CD4-positive, alpha-beta memory T cell (primary cell): ENCODE measurements at regions not wholly inside any gene's neighbourhood (a gene's known extent, or its start where the extent isn't known, plus 50 kb on each side); places are given as distances from the start of the nearest gene placed in this dataset.

Source experiments
- CTCF ChIA-PET: fragments of 350-600 bp; sonication (Branson Sonifier 250); formaldehyde crosslinking; loops from one replicate; lab custom pipeline; 2021; ENCODE audit warnings: inconsistent platforms; ENCODE audit not compliant: partially characterized antibody; lab: Charles Lee
- POLR2A ChIA-PET: fragments of 350-600 bp; sonication (Branson Sonifier 250); formaldehyde crosslinking; loops from one replicate; lab custom pipeline; 2021; ENCODE audit not compliant: partially characterized antibody; lab: Charles Lee
- DNase-seq, 5 donors: peaks; one replicate each; pipeline versions ENCODE4 v3.0.0 to v3.0.0-alpha.2; 2020 to 2022; ENCODE audit warnings: mixed read lengths in 1 of 5
- H3K27ac ChIP-seq: one replicate; pipeline ENCODE4 v1.7.0; 2013; ENCODE audit warnings: low read depth, low read length
- H3K27me3 ChIP-seq: 2 replicates; pipeline ENCODE4 v1.7.0; 2013; ENCODE audit warnings: mild to moderate bottlenecking, low read length, moderate library complexity; ENCODE audit not compliant: insufficient read depth
- H3K36me3 ChIP-seq: 2 replicates; pipeline ENCODE4 v1.7.0; 2013; ENCODE audit warnings: mild to moderate bottlenecking, low read length, moderate library complexity; ENCODE audit not compliant: insufficient read depth
- H3K4me1 ChIP-seq: 2 replicates; pipeline ENCODE4 v1.7.0; 2013; ENCODE audit warnings: mild to moderate bottlenecking, low read length, moderate library complexity; ENCODE audit not compliant: insufficient read depth
- H3K4me3 ChIP-seq, 2 donors: one replicate each; pipeline ENCODE4 v1.7.0; 2013; ENCODE audit warnings: low read length in 2 of 2, mild to moderate bottlenecking in 1 of 2
- H3K9me3 ChIP-seq, 2 donors: one replicate each; pipeline ENCODE4 v1.7.0; 2013; ENCODE audit warnings: low read length in 2 of 2, control low read depth in 1 of 2; ENCODE audit not compliant: control insufficient read depth in 1 of 2
- H3K27ac Mint-ChIP-seq, 7 donors: one replicate each; pipeline ENCODE4 v1.8.0; 2020 to 2021; ENCODE audit warnings: mixed read lengths in 7 of 7, mild to moderate bottlenecking in 6 of 7, inconsistent platforms in 3 of 7, moderate library complexity in 3 of 7
- H3K27me3 Mint-ChIP-seq, 2 donors: one replicate each; pipeline ENCODE4 v1.8.0; 2020 to 2021; ENCODE audit warnings: mixed read lengths in 2 of 2
- H3K36me3 Mint-ChIP-seq, 2 donors: one replicate each; pipeline ENCODE4 v1.8.0; 2020 to 2021; ENCODE audit warnings: mixed read lengths in 2 of 2, inconsistent platforms in 1 of 2, mild to moderate bottlenecking in 1 of 2
- H3K4me1 Mint-ChIP-seq, 4 donors: one replicate each; pipeline ENCODE4 v1.8.0; 2020 to 2021; ENCODE audit warnings: mixed read lengths in 4 of 4, mild to moderate bottlenecking in 1 of 4
- H3K4me3 Mint-ChIP-seq, 8 donors: one replicate each; pipeline ENCODE4 v1.8.0; 2020 to 2021; ENCODE audit warnings: mixed read lengths in 8 of 8, mild to moderate bottlenecking in 7 of 8, moderate library complexity in 6 of 8, inconsistent platforms in 3 of 8
- H3K9me3 Mint-ChIP-seq, 8 donors: one replicate each; pipeline ENCODE4 v1.8.0; 2020 to 2021; ENCODE audit warnings: mixed read lengths in 8 of 8, mild to moderate bottlenecking in 5 of 8, inconsistent platforms in 3 of 8, moderate library complexity in 1 of 8
- intact Hi-C: fragments of 100-400 bp; cut with micrococcal nuclease; formaldehyde crosslinking; loops from one replicate; pipeline ENCODE4 v1.15.1; 2023

GRCh38 chr12:98013560-98013959, 501.8 kb upstream of the TMPO start:
- no peaks in the 10 kb centered on the region for H3K4me1 Mint-ChIP-seq
- H3K4me3 Mint-ChIP-seq = no peak overlapping the region
- no peak for DNase-seq
- H3K27ac Mint-ChIP-seq = no peak overlapping the region
- Histone ChIP-seq H3K9me3 (no peaks in the 10 kb centered on the region), H3K27ac (no peak overlapping the region), H3K36me3 (no peaks in the 10 kb centered on the region), H3K27me3 (no peaks in the 10 kb centered on the region), H3K4me3 (no peak overlapping the region), H3K4me1 (no peaks in the 10 kb centered on the region)
- peaks cover 1 to 5% of the 10 kb centered on the region in 2 donors for H3K27me3 Mint-ChIP-seq
- H3K36me3 Mint-ChIP-seq = no peaks in the 10 kb centered on the region
- CTCF ChIA-PET = no interaction called here
- POLR2A ChIA-PET = no interaction called here
- H3K9me3 Mint-ChIP-seq = peaks cover 0 to 7% (median 1%) of the 10 kb centered on the region in 8 donors
- intact Hi-C loops = no loop called here

- no peaks in the 10 kb centered on the region for H3K4me1 ChIP-seq
- H3K36me3 ChIP-seq = no peaks in the 10 kb centered on the region
- Mint-ChIP-seq H3K27ac (no peak overlapping the region), H3K9me3 (peaks cover 0 to 11% (median 1%) of the 10 kb centered on the region in 8 donors), H3K4me3 (no peak overlapping the region), H3K36me3 (no peaks in the 10 kb centered on the region), H3K27me3 (peaks cover 0 to 7% of the 10 kb centered on the region in 2 donors), H3K4me1 (no peaks in the 10 kb centered on the region)
- no peak overlapping the region for H3K27ac ChIP-seq
- intact Hi-C loops = no loop called here
- ChIA-PET CTCF (no interaction called here), POLR2A (no interaction called here)
- no peak overlapping the region for H3K4me3 ChIP-seq
- DNase-seq = no peak
- no peaks in the 10 kb centered on the region for H3K9me3 ChIP-seq
- no peaks in the 10 kb centered on the region for H3K27me3 ChIP-seq
Measured at GRCh38 chr12:98018836-98019235, 496.6 kb upstream of the TMPO start.

GRCh38 chr12:98020376-98020775, 495.0 kb upstream of the TMPO start:
- no peak for DNase-seq
- no peak overlapping the region for H3K4me3 ChIP-seq
- no peaks in the 10 kb centered on the region for H3K36me3 ChIP-seq
- CTCF ChIA-PET = no interaction called here
- H3K36me3 Mint-ChIP-seq = no peaks in the 10 kb centered on the region
- H3K4me3 Mint-ChIP-seq = no peak overlapping the region
- H3K27me3 ChIP-seq = no peaks in the 10 kb centered on the region
- H3K27me3 Mint-ChIP-seq = peaks cover 0 to 7% of the 10 kb centered on the region in 2 donors
- H3K9me3 ChIP-seq = no peaks in the 10 kb centered on the region
- intact Hi-C loops = no loop called here
- no peak overlapping the region for H3K27ac Mint-ChIP-seq
- POLR2A ChIA-PET = no interaction called here
- no peaks in the 10 kb centered on the region for H3K4me1 ChIP-seq
- no peak overlapping the region for H3K27ac ChIP-seq
- no peaks in the 10 kb centered on the region for H3K4me1 Mint-ChIP-seq
- peaks cover 0 to 5% (median 0%) of the 10 kb centered on the region in 8 donors for H3K9me3 Mint-ChIP-seq

DNA sequence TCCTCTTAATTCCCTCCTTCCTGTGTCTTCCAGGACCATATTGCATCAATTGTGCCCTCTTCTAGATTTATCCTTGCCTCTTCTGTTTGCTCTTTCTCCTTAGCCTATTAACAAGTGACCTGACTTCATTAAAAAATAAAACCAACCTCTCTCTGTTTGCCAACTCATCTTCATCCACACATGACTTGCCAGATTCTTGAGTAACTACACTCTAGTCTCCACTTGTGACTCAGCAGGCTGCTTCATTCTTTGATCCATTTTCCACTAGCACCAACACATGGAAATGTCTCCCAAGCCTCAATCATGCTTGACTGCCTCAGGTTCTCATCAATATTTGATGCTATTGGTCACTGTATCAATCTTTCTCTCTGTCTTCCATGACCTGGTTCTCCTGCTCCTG, 492.4 kb upstream of the TMPO start:
- Mint-ChIP-seq H3K36me3 (no peaks in the 10 kb centered on the region), H3K27me3 (peaks cover 0 to 4% of the 10 kb centered on the region in 2 donors), H3K9me3 (peaks cover 0 to 10% (median 0%) of the 10 kb centered on the region in 8 donors), H3K4me1 (no peaks in the 10 kb centered on the region), H3K27ac (no peak overlapping the region), H3K4me3 (no peak overlapping the region)
- ChIA-PET CTCF (no interaction called here), POLR2A (no interaction called here)
- no peaks in the 10 kb centered on the region for H3K4me1 ChIP-seq
- H3K4me3 ChIP-seq = no peak overlapping the region
- intact Hi-C loops = no loop called here
- no peaks in the 10 kb centered on the region for H3K36me3 ChIP-seq
- H3K27ac ChIP-seq = no peak overlapping the region
- no peak for DNase-seq
- no peaks in the 10 kb centered on the region for H3K27me3 ChIP-seq
- H3K9me3 ChIP-seq = no peaks in the 10 kb centered on the region

DNA sequence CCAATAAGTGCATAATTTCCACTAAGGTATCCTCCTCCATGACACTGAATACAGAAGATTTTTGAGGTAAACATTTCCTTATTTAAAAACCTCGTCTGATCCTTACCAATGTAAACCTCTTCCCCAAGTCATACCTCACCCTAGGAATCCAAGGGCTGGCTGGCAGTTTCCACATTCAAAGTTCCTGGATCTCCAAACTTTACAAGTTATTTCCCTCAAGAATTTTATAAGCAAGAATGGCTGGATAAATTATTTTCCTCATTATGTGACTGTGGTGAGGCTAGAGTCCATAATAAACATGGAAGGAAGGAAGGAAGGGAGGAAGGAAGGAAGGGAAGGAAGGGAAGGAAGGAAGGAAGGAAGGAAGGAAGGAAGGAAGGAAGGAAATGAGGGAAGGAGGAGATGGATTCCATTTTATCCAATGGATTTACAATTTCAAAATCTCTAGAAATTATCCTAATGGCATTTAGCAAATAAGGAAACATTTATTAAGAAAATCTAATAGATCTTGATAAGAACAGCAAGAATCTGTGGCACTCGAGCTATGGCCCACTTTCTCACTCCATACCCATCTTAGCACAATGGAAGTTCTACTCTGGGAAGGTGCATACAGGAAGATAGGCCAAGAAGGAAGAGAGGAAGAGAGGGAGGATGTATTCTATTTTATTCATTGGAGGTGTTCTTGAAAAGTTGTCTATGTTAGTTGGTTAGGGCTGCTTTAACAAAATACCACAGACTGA, 477.8 kb upstream of the TMPO start:
- Mint-ChIP-seq H3K9me3 (peaks cover 0 to 5% (median 2%) of the 10 kb centered on the region in 8 donors), H3K4me1 (no peaks in the 10 kb centered on the region), H3K27me3 (no peaks in the 10 kb centered on the region), H3K27ac (no peak overlapping the region), H3K4me3 (no peak overlapping the region), H3K36me3 (no peaks in the 10 kb centered on the region)
- H3K4me3 ChIP-seq = no peak overlapping the region
- no peaks in the 10 kb centered on the region for H3K27me3 ChIP-seq
- H3K4me1 ChIP-seq = no peaks in the 10 kb centered on the region
- DNase-seq = no peak
- no peaks in the 10 kb centered on the region for H3K36me3 ChIP-seq
- no peak overlapping the region for H3K27ac ChIP-seq
- no peaks in the 10 kb centered on the region for H3K9me3 ChIP-seq
- intact Hi-C loops = no loop called here
- ChIA-PET POLR2A (no interaction called here), CTCF (no interaction called here)

GRCh38 chr12:98042668-98043067, 472.7 kb upstream of the TMPO start:
- ChIA-PET POLR2A (no interaction called here), CTCF (no interaction called here)
- no peaks in the 10 kb centered on the region for H3K27me3 Mint-ChIP-seq
- no peak overlapping the region for H3K27ac Mint-ChIP-seq
- H3K9me3 Mint-ChIP-seq = peaks cover 0 to 10% (median 2%) of the 10 kb centered on the region in 8 donors
- H3K27me3 ChIP-seq = no peaks in the 10 kb centered on the region
- DNase-seq = no peak
- no peak overlapping the region for H3K27ac ChIP-seq
- no peaks in the 10 kb centered on the region for H3K4me1 Mint-ChIP-seq
- intact Hi-C loops = no loop called here
- H3K36me3 ChIP-seq = no peaks in the 10 kb centered on the region
- no peak overlapping the region for H3K4me3 Mint-ChIP-seq
- H3K4me1 ChIP-seq = no peaks in the 10 kb centered on the region
- H3K4me3 ChIP-seq = no peak overlapping the region
- H3K9me3 ChIP-seq = no peaks in the 10 kb centered on the region
- no peaks in the 10 kb centered on the region for H3K36me3 Mint-ChIP-seq

DNA sequence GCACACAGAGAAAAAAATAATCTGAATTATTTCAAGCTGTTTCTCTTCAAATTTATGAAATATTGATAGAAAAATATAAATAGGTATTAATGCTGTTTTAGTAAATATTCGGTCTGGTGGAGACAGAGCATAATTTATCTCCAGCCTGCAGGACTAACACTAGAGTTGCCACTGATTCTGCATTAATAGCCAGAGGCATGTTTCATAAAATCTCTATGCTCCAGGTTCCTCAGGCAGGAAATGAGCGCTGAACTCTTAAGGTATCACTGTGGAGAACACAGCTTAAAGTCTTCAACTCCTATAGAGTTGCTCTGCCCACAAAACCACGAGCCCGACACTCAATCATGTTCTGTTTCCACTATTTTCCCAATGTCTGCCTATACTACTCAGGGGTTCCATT, 470.0 kb upstream of the TMPO start:
- intact Hi-C loops = no loop called here
- no peak for DNase-seq
- Mint-ChIP-seq H3K4me3 (no peak overlapping the region), H3K4me1 (no peaks in the 10 kb centered on the region), H3K36me3 (no peaks in the 10 kb centered on the region), H3K27me3 (peaks cover 0 to 1% of the 10 kb centered on the region in 2 donors), H3K9me3 (peaks cover 0 to 10% (median 0%) of the 10 kb centered on the region in 8 donors), H3K27ac (no peak overlapping the region)
- H3K4me3 ChIP-seq = no peak overlapping the region
- ChIA-PET CTCF (no interaction called here), POLR2A (no interaction called here)
- H3K36me3 ChIP-seq = no peaks in the 10 kb centered on the region
- no peaks in the 10 kb centered on the region for H3K4me1 ChIP-seq
- H3K9me3 ChIP-seq = no peaks in the 10 kb centered on the region
- no peaks in the 10 kb centered on the region for H3K27me3 ChIP-seq
- no peak overlapping the region for H3K27ac ChIP-seq
